MM.1S (cell line): ENCODE measurements at regions not wholly inside any gene's neighbourhood (a gene's known extent, or its start where the extent isn't known, plus 50 kb on each side); places are given as distances from the start of the nearest gene placed in this dataset.

Experiments
- DNase-seq: peaks from one replicate; pipeline ENCODE4 v3.0.0-alpha.2; 2015
- H2AFZ ChIP-seq: fragments of 300-600 bp; sonication (generic); 2 replicates; pipeline ENCODE4 v1.6.0; 2016; ENCODE audit warnings: antibody characterized with exemption, low read length
- H3F3A ChIP-seq: fragments of 300-600 bp; sonication (generic); 2 replicates; pipeline ENCODE4 v1.6.1; 2016; ENCODE audit warnings: mild to moderate bottlenecking, antibody characterized with exemption, low read length, moderate library complexity, mixed read lengths; ENCODE audit not compliant: insufficient read depth
- H3K27ac ChIP-seq: fragments of 300-600 bp; sonication (generic); 2 replicates; pipeline ENCODE4 v1.5.1; 2016; ENCODE audit warnings: mild to moderate bottlenecking, low read length
- H3K27me3 ChIP-seq: fragments of 300-600 bp; sonication (generic); replicated peaks from 2 replicates; pipeline ENCODE4 v1.6.0; 2016; ENCODE audit warnings: low read length; ENCODE audit not compliant: insufficient read depth
- H3K36me3 ChIP-seq: fragments of 300-600 bp; sonication (generic); replicated peaks from 2 replicates; pipeline ENCODE4 v1.6.1; 2016; ENCODE audit warnings: mild to moderate bottlenecking, low read length, mixed read lengths; ENCODE audit not compliant: insufficient read depth
- H3K4me1 ChIP-seq: fragments of 300-600 bp; sonication (generic); 2 replicates; pipeline ENCODE4 v1.6.1; 2016; ENCODE audit warnings: low read length, mixed read lengths
- H3K4me2 ChIP-seq: fragments of 300-600 bp; sonication (generic); 2 replicates; pipeline ENCODE4 v1.6.0; 2016; ENCODE audit warnings: low read depth, low read length
- H3K4me3 ChIP-seq: fragments of 300-600 bp; sonication (generic); 2 replicates; pipeline ENCODE4 v1.5.1; 2016; ENCODE audit warnings: low read length, mixed read lengths
- H3K79me2 ChIP-seq: fragments of 300-600 bp; sonication (generic); 2 replicates; pipeline ENCODE4 v1.6.1; 2016; ENCODE audit warnings: mixed run types, low read length, mixed read lengths
- H3K9ac ChIP-seq: fragments of 300-600 bp; sonication (generic); 2 replicates; pipeline ENCODE4 v1.6.1; 2016; ENCODE audit warnings: low read length, mixed read lengths
- H3K9me2 ChIP-seq: fragments of 300-600 bp; sonication (generic); replicated peaks from 2 replicates; pipeline ENCODE4 v1.6.1; 2016; ENCODE audit warnings: mild to moderate bottlenecking, low read length, mixed read lengths; ENCODE audit not compliant: insufficient read depth
- H3K9me3 ChIP-seq: fragments of 300-600 bp; sonication (generic); replicated peaks from 2 replicates; pipeline ENCODE4 v1.6.1; 2016; ENCODE audit warnings: mild to moderate bottlenecking, low read length, mixed read lengths; ENCODE audit not compliant: insufficient read depth
- H4K20me1 ChIP-seq: fragments of 300-600 bp; sonication (generic); 2 replicates; pipeline ENCODE4 v1.6.1; 2016; ENCODE audit warnings: mild to moderate bottlenecking, low read length, moderate library complexity, mixed read lengths; ENCODE audit not compliant: insufficient read depth
- EZH2 ChIP-seq: fragments of 300-600 bp; sonication (generic); optimal IDR thresholded peaks from 2 replicates; pipeline ENCODE3; 2017; ENCODE audit warnings: low read depth, mild to moderate bottlenecking, antibody characterized with exemption, low read length, mixed read lengths
- EZH2phosphoT487 ChIP-seq: fragments of 300-600 bp; sonication (generic); IDR thresholded peaks from 2 replicates; pipeline ENCODE4 v1.6.1; 2018; ENCODE audit warnings: antibody characterized with exemption, low read length
- TF ChIP-seq, protein P1 (sequence below): fragments of 300-600 bp; sonication (generic); IDR thresholded peaks from 2 replicates; pipeline ENCODE4 v1.5.1; 2016; ENCODE audit warnings: antibody characterized with exemption, low read length, mixed read lengths

DNA sequence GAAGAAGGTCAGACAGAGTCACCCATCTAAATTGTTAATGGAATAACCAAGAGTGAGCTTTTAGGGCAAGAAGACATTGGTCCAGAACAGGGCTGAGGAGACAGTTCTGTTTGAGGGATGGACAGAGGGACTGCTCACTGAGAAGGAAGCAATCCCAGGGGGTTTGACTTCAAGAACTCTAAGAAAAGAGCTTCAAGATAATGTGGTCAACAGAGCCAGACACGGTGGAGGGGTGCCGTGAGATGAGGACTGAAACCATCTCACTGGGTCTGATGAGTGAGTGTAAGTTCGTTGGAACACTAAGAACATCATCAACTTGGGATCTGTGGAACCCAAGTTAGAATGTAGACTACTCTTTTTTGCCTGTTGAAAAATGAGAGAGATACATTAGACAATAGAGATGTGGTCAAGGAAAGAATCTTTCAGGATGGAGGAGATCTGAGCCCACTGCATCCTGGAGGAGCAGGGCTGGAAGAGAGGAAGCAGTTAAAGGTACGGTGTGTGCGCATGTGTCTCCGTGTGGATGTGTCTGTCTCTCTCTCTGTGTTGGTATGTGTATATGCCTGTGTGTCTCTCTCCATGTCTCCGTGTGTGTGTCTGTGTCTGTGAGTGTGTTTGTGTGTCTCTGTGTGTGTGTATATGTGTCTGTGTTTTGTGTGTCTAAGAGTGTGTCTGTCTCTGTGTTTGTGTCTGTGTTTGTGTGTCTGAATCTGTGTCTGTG lies 172.1 kb downstream of the MYCN start:
- H3K36me3 ChIP-seq = no peaks in the 10 kb centered on the region
- no peak overlapping the region for H3K27ac ChIP-seq
- H2AFZ ChIP-seq = no peak overlapping the region
- no peak for DNase-seq
- H4K20me1 ChIP-seq = no peaks in the 10 kb centered on the region
- TF ChIP-seq, protein P1, sequence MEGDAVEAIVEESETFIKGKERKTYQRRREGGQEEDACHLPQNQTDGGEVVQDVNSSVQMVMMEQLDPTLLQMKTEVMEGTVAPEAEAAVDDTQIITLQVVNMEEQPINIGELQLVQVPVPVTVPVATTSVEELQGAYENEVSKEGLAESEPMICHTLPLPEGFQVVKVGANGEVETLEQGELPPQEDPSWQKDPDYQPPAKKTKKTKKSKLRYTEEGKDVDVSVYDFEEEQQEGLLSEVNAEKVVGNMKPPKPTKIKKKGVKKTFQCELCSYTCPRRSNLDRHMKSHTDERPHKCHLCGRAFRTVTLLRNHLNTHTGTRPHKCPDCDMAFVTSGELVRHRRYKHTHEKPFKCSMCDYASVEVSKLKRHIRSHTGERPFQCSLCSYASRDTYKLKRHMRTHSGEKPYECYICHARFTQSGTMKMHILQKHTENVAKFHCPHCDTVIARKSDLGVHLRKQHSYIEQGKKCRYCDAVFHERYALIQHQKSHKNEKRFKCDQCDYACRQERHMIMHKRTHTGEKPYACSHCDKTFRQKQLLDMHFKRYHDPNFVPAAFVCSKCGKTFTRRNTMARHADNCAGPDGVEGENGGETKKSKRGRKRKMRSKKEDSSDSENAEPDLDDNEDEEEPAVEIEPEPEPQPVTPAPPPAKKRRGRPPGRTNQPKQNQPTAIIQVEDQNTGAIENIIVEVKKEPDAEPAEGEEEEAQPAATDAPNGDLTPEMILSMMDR = no peak
- no peak for TF ChIP-seq EZH2phosphoT487
- no peak for TF ChIP-seq EZH2
- no peaks in the 10 kb centered on the region for H3K9me3 ChIP-seq
- no peaks in the 10 kb centered on the region for H3K27me3 ChIP-seq
- H3K9ac ChIP-seq = no peak overlapping the region
- H3K79me2 ChIP-seq = no peaks in the 10 kb centered on the region
- H3K4me1 ChIP-seq = no peaks in the 10 kb centered on the region
- no peaks in the 10 kb centered on the region for H3F3A ChIP-seq
- H3K4me3 ChIP-seq = no peak overlapping the region
- no peaks in the 10 kb centered on the region for H3K9me2 ChIP-seq
- H3K4me2 ChIP-seq = no peak overlapping the region

DNA sequence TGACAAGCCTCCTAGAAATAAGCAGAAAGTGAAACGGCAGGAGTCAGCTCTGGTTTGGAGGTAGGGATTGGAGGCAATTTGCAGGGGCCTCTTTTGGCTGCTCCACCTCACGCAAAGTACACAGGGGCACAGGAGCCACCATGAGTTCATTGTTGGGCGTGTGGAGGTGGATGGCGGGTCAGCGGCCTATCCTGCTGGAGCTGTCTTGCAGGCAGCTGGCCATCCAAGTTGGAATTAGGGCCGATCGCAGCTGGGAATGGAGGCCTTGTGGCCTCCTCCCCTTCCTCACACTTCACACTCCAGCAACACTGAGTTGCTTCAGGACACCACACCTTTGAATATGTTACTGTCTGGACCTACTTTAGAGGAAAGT lies 171.5 kb downstream of the MYCN start:
- H3K4me1 ChIP-seq = no peaks in the 10 kb centered on the region
- no peaks in the 10 kb centered on the region for H3K27me3 ChIP-seq
- H3K9me2 ChIP-seq = no peaks in the 10 kb centered on the region
- H3K27ac ChIP-seq = no peak overlapping the region
- H3K4me3 ChIP-seq = no peak overlapping the region
- no peak for TF ChIP-seq EZH2
- TF ChIP-seq, protein P1 = no peak
- TF ChIP-seq EZH2phosphoT487 = no peak
- H3K36me3 ChIP-seq = no peaks in the 10 kb centered on the region
- no peak for DNase-seq
- no peaks in the 10 kb centered on the region for H3K9me3 ChIP-seq
- H3K4me2 ChIP-seq = no peak overlapping the region
- H3K79me2 ChIP-seq = no peaks in the 10 kb centered on the region
- no peak overlapping the region for H2AFZ ChIP-seq
- H4K20me1 ChIP-seq = no peaks in the 10 kb centered on the region
- H3F3A ChIP-seq = no peaks in the 10 kb centered on the region
- H3K9ac ChIP-seq = no peak overlapping the region

DNA sequence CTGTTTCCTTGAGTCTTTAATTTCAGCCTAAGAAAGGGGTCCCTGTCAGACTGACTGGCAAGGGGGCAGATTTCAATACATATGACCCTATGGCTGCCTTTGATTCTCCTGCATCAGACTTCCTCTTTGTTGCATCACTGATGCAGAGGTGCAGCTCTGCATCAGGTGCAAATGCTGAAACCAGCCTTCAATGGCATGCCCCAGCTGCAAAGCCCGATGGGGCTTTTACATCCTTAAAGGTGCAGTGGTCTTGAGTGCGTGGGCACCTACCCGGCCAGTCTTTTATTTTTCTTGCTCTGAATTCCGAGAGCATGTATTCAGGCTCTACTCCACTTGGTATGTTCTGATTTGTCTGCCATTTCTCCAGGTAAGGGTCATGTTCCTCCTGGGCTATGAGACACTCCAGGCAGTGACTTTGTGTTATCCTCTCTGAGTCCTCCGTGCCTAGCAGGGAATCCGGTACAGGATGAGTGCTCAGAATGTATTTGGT lies 169.5 kb downstream of the MYCN start:
- Histone ChIP-seq H3K27me3 (no peaks in the 10 kb centered on the region), H3K4me1 (no peaks in the 10 kb centered on the region), H3K9me3 (no peaks in the 10 kb centered on the region), H3K9me2 (no peaks in the 10 kb centered on the region), H3K36me3 (no peaks in the 10 kb centered on the region), H3F3A (no peaks in the 10 kb centered on the region), H3K4me2 (no peak overlapping the region), H3K4me3 (no peak overlapping the region), H3K79me2 (no peaks in the 10 kb centered on the region), H3K9ac (no peak overlapping the region), H4K20me1 (no peaks in the 10 kb centered on the region), H2AFZ (no peak overlapping the region), H3K27ac (no peak overlapping the region)
- TF ChIP-seq EZH2phosphoT487 (no peak), EZH2 (no peak)
- TF ChIP-seq, protein P1 = no peak
- no peak for DNase-seq
